B cell (primary cell): ENCODE measurements at regions not wholly inside any gene's neighbourhood (a gene's known extent, or its start where the extent isn't known, plus 50 kb on each side); places are given as distances from the start of the nearest gene placed in this dataset.
"Not testable (repeated sequence)": the region's sequence is repeated elsewhere in the genome, so short reads cannot be mapped to it uniquely, and the experiment has no call there.

Experiments
- ATAC-seq: fragments of 200-7000 bp; cut with Tn5 transposase; one replicate; pipeline ENCODE4 v1.10.0; 2021; ENCODE audit warnings: low read depth, mild to moderate bottlenecking, moderate number of reproducible peaks, moderate library complexity
- CTCF ChIA-PET: fragments of 350-600 bp; sonication (Branson Sonifier 250); formaldehyde crosslinking; loops from one replicate; lab custom pipeline; 2021; ENCODE audit warnings: antibody characterized with exemption, inconsistent platforms; lab: Charles Lee
- POLR2A ChIA-PET: fragments of 350-600 bp; sonication (Branson Sonifier 250); formaldehyde crosslinking; loops from one replicate; lab custom pipeline; 2021; ENCODE audit warnings: antibody characterized with exemption; lab: Charles Lee
- DNase-seq: peaks from one replicate; pipeline ENCODE4 v3.0.0; 2013
- H2AFZ ChIP-seq: 2 replicates; pipeline ENCODE4 v1.6.1; 2012; ENCODE audit warnings: mild to moderate bottlenecking, low read depth, low read length; ENCODE audit not compliant: insufficient read depth, poor library complexity, severe bottlenecking
- H3K27ac ChIP-seq, 2 donors: 1 replicate in 1 of 2; 2 replicates in 1 of 2; pipeline ENCODE4 v1.5.1; 2012 to 2013; ENCODE audit warnings: low read length in 2 of 2, mild to moderate bottlenecking in 2 of 2, moderate library complexity in 1 of 2
- H3K27me3 ChIP-seq, 4 experiments: fragments of 200-600 bp in 1 of 4; sonication (generic) in 1 of 4; replicated peaks in 1 of 4; 1 replicate in 2 of 4; 2 replicates in 2 of 4; pipeline versions ENCODE4 v1.6.1 to v1.7.0; 2013 to 2016; ENCODE audit warnings: low read length in 3 of 4, mild to moderate bottlenecking in 2 of 4, mixed read lengths in 1 of 4, moderate library complexity in 1 of 4; ENCODE audit not compliant: insufficient read depth in 4 of 4, control insufficient read depth in 3 of 4; ENCODE audit errors: control extremely low read depth in 1 of 4
- H3K36me3 ChIP-seq, 2 experiments: replicated peaks in 1 of 2; 1 replicate in 1 of 2; 2 replicates in 1 of 2; pipeline versions ENCODE4 v1.6.1 to v1.7.1; 2013; ENCODE audit warnings: low read length in 1 of 2; ENCODE audit not compliant: insufficient read depth in 2 of 2, control insufficient read depth in 1 of 2; ENCODE audit errors: control extremely low read depth in 1 of 2, extremely low read depth in 1 of 2
- H3K4me1 ChIP-seq, 2 donors: fragments of 200-600 bp in 1 of 2; sonication (generic) in 1 of 2; 1 replicate in 1 of 2; 2 replicates in 1 of 2; pipeline versions ENCODE4 v1.5.1 to v1.6.1; 2013 to 2017; ENCODE audit warnings: low read length in 2 of 2; ENCODE audit not compliant: control insufficient read depth in 2 of 2, insufficient read depth in 2 of 2
- H3K4me2 ChIP-seq: replicated peaks from 2 replicates; pipeline ENCODE3; 2012; ENCODE audit warnings: mild to moderate bottlenecking, low read depth, low read length; ENCODE audit not compliant: poor library complexity, severe bottlenecking
- H3K4me3 ChIP-seq, 5 experiments: fragments of 200-600 bp in 1 of 5; sonication (generic) in 1 of 5; 1 replicate in 3 of 5; 2 replicates in 2 of 5; pipeline versions ENCODE4 v1.5.1 to v1.7.0; 2011 to 2016; ENCODE audit warnings: low read length in 4 of 5, mild to moderate bottlenecking in 4 of 5, low read depth in 2 of 5, control low read depth in 1 of 5, moderate library complexity in 1 of 5; ENCODE audit not compliant: insufficient read depth in 1 of 5; ENCODE audit errors: control extremely low read depth in 1 of 5, extremely low read depth in 1 of 5
- H3K79me2 ChIP-seq: fragments of 200-600 bp; sonication (generic); one replicate; pipeline ENCODE4 v1.6.0; 2016; ENCODE audit warnings: low read length; ENCODE audit not compliant: control insufficient read depth, insufficient read depth
- H3K9ac ChIP-seq: fragments of 200-600 bp; sonication (generic); 2 replicates; pipeline ENCODE4 v1.6.1; 2017; ENCODE audit warnings: mild to moderate bottlenecking, low read length, moderate library complexity
- H3K9me3 ChIP-seq, 3 donors: one replicate each; pipeline versions ENCODE4 v1.6.1 to v1.7.1; 2013; ENCODE audit warnings: low read length in 2 of 3; ENCODE audit not compliant: control insufficient read depth in 2 of 3, insufficient read depth in 1 of 3; ENCODE audit errors: control extremely low read depth in 1 of 3
- H4K20me1 ChIP-seq: 2 replicates; pipeline ENCODE4 v1.6.0; 2012; ENCODE audit warnings: mild to moderate bottlenecking, low read length; ENCODE audit not compliant: insufficient read depth, control insufficient read depth, poor library complexity, severe bottlenecking
- H3K27ac Mint-ChIP-seq: one replicate; pipeline ENCODE4 v1.8.0; 2021; ENCODE audit warnings: mixed read lengths
- H3K27me3 Mint-ChIP-seq: one replicate; pipeline ENCODE4 v1.8.0; 2021; ENCODE audit warnings: mixed read lengths
- H3K4me1 Mint-ChIP-seq: one replicate; pipeline ENCODE4 v1.8.0; 2021; ENCODE audit warnings: mixed read lengths
- H3K4me3 Mint-ChIP-seq: one replicate; pipeline ENCODE4 v1.8.0; 2021; ENCODE audit warnings: mixed read lengths
- H3K9me3 Mint-ChIP-seq: one replicate; pipeline ENCODE4 v1.8.0; 2022; ENCODE audit warnings: mixed read lengths; ENCODE audit not compliant: insufficient read depth
- CTCF ChIP-seq: fragments of 200-600 bp; IDR thresholded peaks from one replicate; pipeline ENCODE4 v1.8.0; 2022; ENCODE audit warnings: antibody characterized with exemption, mild to moderate bottlenecking
- EZH2 ChIP-seq: IDR thresholded peaks from 2 replicates; pipeline ENCODE4 v1.6.1; 2012; ENCODE audit warnings: borderline replicate concordance, low read depth, mild to moderate bottlenecking, moderate library complexity, low read length; ENCODE audit not compliant: insufficient read depth, poor library complexity, severe bottlenecking
- WGBS: methylation state at CpG from one replicate; pipeline ENCODE4 v1.1.5; 2013; ENCODE audit warnings: missing lambda C conversion rate; ENCODE audit not compliant: insufficient coverage; 5-methylcytosine and 5-hydroxymethylcytosine counted together
- intact Hi-C: fragments of 100-400 bp; cut with micrococcal nuclease; formaldehyde crosslinking; loops from one replicate; pipeline ENCODE4 v1.10.0; 2022

GRCh38 chr6:6987749-6988148, 120.0 kb upstream of the RREB1 start:
- Histone ChIP-seq H3K4me3 (no peak overlapping the region), H3K36me3 (no peaks in the 10 kb centered on the region), H3K27ac (no peak overlapping the region), H3K79me2 (no peaks in the 10 kb centered on the region), H2AFZ (no peak overlapping the region), H3K4me2 (no peak overlapping the region), H3K4me1 (no peaks in the 10 kb centered on the region), H4K20me1 (no peaks in the 10 kb centered on the region), H3K9ac (no peak overlapping the region), H3K9me3 (no peaks in the 10 kb centered on the region), H3K27me3 (no peaks in the 10 kb centered on the region)
- WGBS = 83% methylated on average over 1 of the region's 4 CpGs
- ATAC-seq (no peak), DNase-seq (no peak)
- no peak overlapping the region for H3K4me3 Mint-ChIP-seq
- no peak overlapping the region for H3K27ac Mint-ChIP-seq
- POLR2A ChIA-PET = no interaction called here
- intact Hi-C loops = no loop called here
- H3K27me3 Mint-ChIP-seq = no peaks in the 10 kb centered on the region
- H3K4me1 Mint-ChIP-seq = no peaks in the 10 kb centered on the region
- TF ChIP-seq EZH2 (no peak), CTCF (no peak)
- H3K9me3 Mint-ChIP-seq = no peaks in the 10 kb centered on the region
- CTCF ChIA-PET = no interaction called here

GRCh38 chr6:6990059-6990458, 117.7 kb upstream of the RREB1 start:
- WGBS = 89% methylated on average over 1 of the region's 4 CpGs

More at GRCh38 chr6:6990059-6990458, 117.7 kb upstream of the RREB1 start:
- H4K20me1 ChIP-seq, H3K9me3 Mint-ChIP-seq, H3K4me3 Mint-ChIP-seq, H3K27ac ChIP-seq, H3K27me3 Mint-ChIP-seq, H2AFZ ChIP-seq, H3K79me2 ChIP-seq, H3K36me3 ChIP-seq, H3K9ac ChIP-seq, ATAC-seq, H3K9me3 ChIP-seq, CTCF ChIA-PET, H3K27me3 ChIP-seq, H3K27ac Mint-ChIP-seq, H3K4me3 ChIP-seq, H3K4me2 ChIP-seq, intact Hi-C loops, H3K4me1 ChIP-seq, POLR2A ChIA-PET, H3K4me1 Mint-ChIP-seq, DNase-seq: not testable (repeated sequence)
